Vagina (tissue), 2 donors: ENCODE measurements at regions not wholly inside any gene's neighbourhood (a gene's known extent, or its start where the extent isn't known, plus 50 kb on each side); places are given as distances from the start of the nearest gene placed in this dataset.

Source experiments
- POLR2A ChIP-seq, 2 donors: fragments of 450-650 bp; IDR thresholded peaks; one replicate each; pipeline ENCODE4 v1.6.1; 2017; ENCODE audit warnings: antibody characterized with exemption in 2 of 2, mild to moderate bottlenecking in 2 of 2, moderate library complexity in 2 of 2
- POLR2AphosphoS5 ChIP-seq, 2 donors: sonication (generic); formaldehyde crosslinking; IDR thresholded peaks; one replicate each; pipeline ENCODE4 v1.9.0; 2017; ENCODE audit warnings: antibody characterized with exemption in 2 of 2, mild to moderate bottlenecking in 2 of 2, low read depth in 1 of 2; ENCODE audit not compliant: insufficient read depth in 1 of 2
- TF ChIP-seq, protein P1 (sequence below), 3 experiments: fragments of 450-650 bp in 2 of 3; fragments of 200-600 bp in 1 of 3; sonication (generic) in 1 of 3; IDR thresholded peaks; one replicate each; pipeline ENCODE4 v1.5.1; 2017 to 2019; ENCODE audit warnings: antibody characterized with exemption in 3 of 3, mild to moderate bottlenecking in 2 of 3, moderate library complexity in 2 of 3

DNA sequence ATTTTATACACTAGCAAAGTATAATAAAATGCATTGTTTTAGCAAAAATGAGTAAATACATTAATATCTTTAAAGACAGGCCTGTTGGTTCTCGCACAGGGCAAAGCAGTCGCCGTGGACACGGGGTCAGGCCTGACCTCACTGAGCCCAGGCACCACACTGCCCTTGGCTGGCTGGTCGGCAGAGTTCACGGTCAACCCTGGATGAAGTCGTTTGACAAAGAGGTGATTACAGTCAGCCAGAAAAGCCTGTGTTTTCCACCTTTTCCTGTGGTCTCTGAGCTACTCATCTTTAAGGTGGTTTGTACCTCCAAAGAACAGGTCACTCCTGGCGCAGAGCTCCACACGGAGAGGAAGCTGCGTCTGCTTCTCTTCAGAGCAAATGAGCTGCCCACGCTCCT, 191.5 kb downstream of the DLL1 start:
- TF ChIP-seq POLR2A (IDR thresholded peaks at IDR 0.05): no peak
- TF ChIP-seq, protein P1, sequence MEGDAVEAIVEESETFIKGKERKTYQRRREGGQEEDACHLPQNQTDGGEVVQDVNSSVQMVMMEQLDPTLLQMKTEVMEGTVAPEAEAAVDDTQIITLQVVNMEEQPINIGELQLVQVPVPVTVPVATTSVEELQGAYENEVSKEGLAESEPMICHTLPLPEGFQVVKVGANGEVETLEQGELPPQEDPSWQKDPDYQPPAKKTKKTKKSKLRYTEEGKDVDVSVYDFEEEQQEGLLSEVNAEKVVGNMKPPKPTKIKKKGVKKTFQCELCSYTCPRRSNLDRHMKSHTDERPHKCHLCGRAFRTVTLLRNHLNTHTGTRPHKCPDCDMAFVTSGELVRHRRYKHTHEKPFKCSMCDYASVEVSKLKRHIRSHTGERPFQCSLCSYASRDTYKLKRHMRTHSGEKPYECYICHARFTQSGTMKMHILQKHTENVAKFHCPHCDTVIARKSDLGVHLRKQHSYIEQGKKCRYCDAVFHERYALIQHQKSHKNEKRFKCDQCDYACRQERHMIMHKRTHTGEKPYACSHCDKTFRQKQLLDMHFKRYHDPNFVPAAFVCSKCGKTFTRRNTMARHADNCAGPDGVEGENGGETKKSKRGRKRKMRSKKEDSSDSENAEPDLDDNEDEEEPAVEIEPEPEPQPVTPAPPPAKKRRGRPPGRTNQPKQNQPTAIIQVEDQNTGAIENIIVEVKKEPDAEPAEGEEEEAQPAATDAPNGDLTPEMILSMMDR (IDR thresholded peaks at IDR 0.05): no peak
- no peak for TF ChIP-seq POLR2AphosphoS5 (IDR thresholded peaks at IDR 0.05; ENCODE audit: insufficient read depth in 1 of 2, low read depth in 1 of 2)
